Activated T-helper 1 cell treated with anti-CD3 and anti-CD28 coated beads, Interleukin-12 subunit alpha, Interleukin-12 subunit beta, Interleukin-2, Interleukin-4 antibody, amounts not matched to agents 30 ng/mL and 10 ng/mL and 1 ng/mL, durations not matched to agents 14 hours and 24 hours and 36 hours (primary cell): ENCODE measurements at regions not wholly inside any gene's neighbourhood (a gene's known extent, or its start where the extent isn't known, plus 50 kb on each side); places are given as distances from the start of the nearest gene placed in this dataset.
"Not testable (repeated sequence)": the region's sequence is repeated elsewhere in the genome, so short reads cannot be mapped to it uniquely, and the experiment has no call there.

Experiments used
- DNase-seq: peaks from one replicate; pipeline ENCODE4 v3.0.0; 2021; ENCODE audit warnings: low spot score
- H3K27ac Mint-ChIP-seq: one replicate; pipeline ENCODE4 v1.8.0; 2021; ENCODE audit warnings: mild to moderate bottlenecking, mixed read lengths
- H3K27me3 Mint-ChIP-seq: one replicate; pipeline ENCODE4 v1.8.0; 2022; ENCODE audit warnings: mild to moderate bottlenecking, moderate library complexity, mixed read lengths; ENCODE audit not compliant: insufficient read depth
- H3K36me3 Mint-ChIP-seq: one replicate; pipeline ENCODE4 v1.8.0; 2021; ENCODE audit warnings: low read depth, mixed read lengths
- H3K4me1 Mint-ChIP-seq: one replicate; pipeline ENCODE4 v1.8.0; 2021; ENCODE audit warnings: low read depth, mixed read lengths
- H3K4me3 Mint-ChIP-seq: one replicate; pipeline ENCODE4 v1.8.0; 2021; ENCODE audit warnings: mild to moderate bottlenecking, moderate library complexity, mixed read lengths
- H3K9me3 Mint-ChIP-seq: one replicate; pipeline ENCODE4 v1.8.0; 2021; ENCODE audit warnings: mixed read lengths
- intact Hi-C: fragments of 100-400 bp; cut with micrococcal nuclease; formaldehyde crosslinking; loops from one replicate; pipeline ENCODE4 v1.15.1; 2024

DNA sequence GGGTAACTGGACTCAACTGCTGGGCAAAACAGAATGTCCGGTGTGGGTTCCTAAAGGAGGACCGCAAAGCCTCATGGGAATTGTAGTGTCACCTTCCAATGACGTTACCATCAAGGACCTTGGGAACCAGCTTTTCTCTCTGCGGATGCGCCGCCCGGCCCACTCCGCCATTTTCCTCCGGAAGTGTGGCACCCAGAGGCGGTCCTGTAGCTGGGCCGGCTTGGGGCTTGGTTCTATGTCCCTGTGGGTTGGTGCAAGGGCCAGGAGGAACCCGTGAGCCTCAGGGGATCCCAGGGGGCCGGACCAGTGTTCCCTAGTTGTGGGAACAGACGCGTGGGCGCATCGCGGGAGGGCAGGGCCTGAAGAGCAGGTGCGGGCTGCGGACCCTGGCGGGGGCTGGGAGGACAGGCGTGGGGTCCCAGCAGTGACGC is 175.1 kb downstream of the CWH43 start:
- DNase-seq, H3K4me3 Mint-ChIP-seq, intact Hi-C loops, H3K4me1 Mint-ChIP-seq, H3K27ac Mint-ChIP-seq, H3K36me3 Mint-ChIP-seq, H3K27me3 Mint-ChIP-seq: not testable (repeated sequence)
- peaks cover 12% of the 10 kb centered on the region for H3K9me3 Mint-ChIP-seq

DNA sequence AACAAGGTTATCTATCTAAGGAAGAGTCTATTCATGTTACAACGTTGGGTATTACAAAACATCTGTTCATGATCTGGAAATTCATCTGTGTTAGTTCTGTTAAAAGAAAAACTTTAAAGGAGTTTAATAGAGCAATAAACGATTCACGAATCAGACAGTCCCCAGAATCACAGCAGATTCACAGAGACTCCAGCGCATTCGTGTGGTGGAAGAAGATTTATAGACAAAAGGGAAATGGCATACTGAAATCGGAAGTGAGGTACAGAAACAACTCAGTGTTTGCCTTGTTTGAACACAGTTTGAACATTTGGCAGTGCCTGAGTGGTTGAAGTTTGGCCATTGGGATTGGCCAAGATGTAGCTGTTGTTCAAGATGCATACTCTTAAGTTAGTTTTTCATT is 178.8 kb downstream of the CWH43 start:
- H3K9me3 Mint-ChIP-seq, H3K27me3 Mint-ChIP-seq, H3K27ac Mint-ChIP-seq, H3K36me3 Mint-ChIP-seq, DNase-seq, intact Hi-C loops, H3K4me1 Mint-ChIP-seq, H3K4me3 Mint-ChIP-seq: not testable (repeated sequence)

DNA sequence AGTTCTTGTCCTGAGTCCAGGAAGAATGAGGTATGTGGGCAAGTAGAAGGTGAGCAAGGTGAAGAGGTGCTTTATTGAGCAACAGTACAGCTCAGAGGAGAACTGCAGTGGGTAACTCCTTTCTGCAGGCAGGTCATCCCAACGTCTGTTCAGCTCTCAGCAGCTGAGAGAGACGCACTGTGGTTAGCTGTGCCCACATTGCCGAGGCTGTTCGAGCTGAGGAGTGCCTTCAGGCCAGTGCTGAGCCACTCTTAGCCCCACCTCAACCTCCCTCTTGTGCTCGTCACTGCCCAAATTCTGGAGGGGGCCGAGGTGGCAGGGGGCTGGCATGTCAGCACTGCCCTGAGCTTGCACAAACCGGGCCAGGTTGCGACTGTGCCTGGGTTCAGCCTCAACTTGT is 191.8 kb downstream of the CWH43 start:
- H3K36me3 Mint-ChIP-seq, H3K4me1 Mint-ChIP-seq, DNase-seq, H3K9me3 Mint-ChIP-seq, H3K27ac Mint-ChIP-seq, intact Hi-C loops, H3K4me3 Mint-ChIP-seq, H3K27me3 Mint-ChIP-seq: not testable (repeated sequence)

DNA sequence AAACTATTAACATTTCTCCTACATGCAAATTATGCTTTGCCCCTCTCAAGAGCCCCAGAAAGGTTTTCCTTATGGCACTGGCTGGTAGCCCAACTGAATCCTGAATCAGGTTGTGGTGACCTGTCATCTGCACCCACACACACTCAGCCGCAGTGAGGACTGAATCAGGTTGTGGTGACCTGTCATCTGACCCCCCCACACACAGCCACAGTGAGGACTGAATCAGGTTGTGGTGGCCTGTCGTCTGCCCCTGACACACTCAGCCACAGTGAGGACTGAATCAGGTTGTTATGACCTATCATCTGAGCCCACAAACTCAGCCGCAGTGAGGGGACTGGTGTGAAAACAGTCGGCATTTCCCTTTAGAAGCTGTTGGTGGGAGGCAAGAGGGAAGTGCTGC is 195.0 kb downstream of the CWH43 start:
- not testable (repeated sequence) for H3K36me3 Mint-ChIP-seq

DNA sequence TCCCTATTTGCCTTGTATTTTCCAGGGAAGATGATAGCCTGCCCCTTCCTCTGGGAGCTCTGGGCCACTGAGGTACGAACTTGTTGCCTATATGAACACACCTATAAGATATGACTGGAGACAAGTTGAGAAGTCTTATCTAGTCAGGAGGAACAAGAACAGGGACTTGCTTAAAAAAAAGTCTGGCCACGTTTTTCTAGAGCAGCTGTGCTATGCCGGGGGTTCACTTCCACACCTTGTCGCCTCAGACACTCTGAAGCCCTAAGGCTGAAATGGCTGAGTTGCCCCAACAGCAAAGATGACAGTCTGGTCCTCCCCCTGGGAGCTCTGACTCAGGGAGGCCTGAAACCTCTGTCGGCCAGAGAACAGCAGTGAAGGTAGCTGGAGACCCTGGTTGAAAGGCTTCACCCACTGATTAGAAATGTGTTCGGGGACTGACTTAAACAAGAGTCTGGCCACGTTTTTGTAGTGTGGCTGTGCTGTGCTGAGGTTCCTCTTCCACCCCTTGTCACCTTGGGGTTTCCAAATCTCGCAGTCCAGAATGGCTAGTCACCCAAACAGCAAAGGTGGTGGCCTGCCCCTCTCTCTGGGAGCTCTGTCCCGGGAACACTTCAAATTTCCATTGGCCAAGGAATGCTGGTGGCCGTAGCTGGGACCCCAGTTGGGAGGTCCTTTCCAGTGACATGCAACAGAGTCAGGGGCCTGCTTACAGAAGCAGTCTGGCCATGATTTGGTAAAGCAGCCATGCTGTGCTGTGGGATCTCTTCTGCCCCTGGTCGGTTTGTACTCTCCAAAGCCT is 225.5 kb downstream of the CWH43 start:
- intact Hi-C loops, H3K4me1 Mint-ChIP-seq, H3K36me3 Mint-ChIP-seq, H3K27ac Mint-ChIP-seq, H3K27me3 Mint-ChIP-seq, DNase-seq, H3K4me3 Mint-ChIP-seq: not testable (repeated sequence)
- H3K9me3 Mint-ChIP-seq, result peaks cover 36% of the 10 kb centered on the region

More for the DNA sequence above, 195.0 kb downstream of the CWH43 start:
- H3K9me3 Mint-ChIP-seq, H3K4me3 Mint-ChIP-seq, DNase-seq, H3K4me1 Mint-ChIP-seq, intact Hi-C loops, H3K27me3 Mint-ChIP-seq, H3K27ac Mint-ChIP-seq: not testable (repeated sequence)

DNA sequence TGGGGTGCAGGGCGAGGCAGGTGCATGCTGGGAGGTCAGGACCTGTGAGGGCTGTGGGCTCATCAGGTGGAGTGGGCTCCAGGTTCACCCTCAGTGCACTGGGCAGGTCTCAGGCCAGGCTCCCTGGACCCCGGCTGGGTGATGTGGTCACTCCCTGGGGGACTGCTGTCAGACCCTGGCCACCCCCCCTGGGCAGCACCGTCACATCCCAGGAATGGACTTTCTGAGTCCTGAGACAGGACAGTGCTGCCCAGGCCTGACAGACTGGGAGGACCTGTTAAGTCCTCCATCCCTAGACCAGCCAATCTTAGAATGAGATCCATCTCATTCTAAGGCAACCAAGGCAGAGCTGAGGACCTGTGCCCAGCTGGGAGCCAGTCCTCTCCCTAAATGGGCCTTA is 227.2 kb downstream of the CWH43 start:
- H3K9me3 Mint-ChIP-seq, result peaks cover 44% of the 10 kb centered on the region
- H3K27ac Mint-ChIP-seq, intact Hi-C loops: not testable (repeated sequence)

DNA sequence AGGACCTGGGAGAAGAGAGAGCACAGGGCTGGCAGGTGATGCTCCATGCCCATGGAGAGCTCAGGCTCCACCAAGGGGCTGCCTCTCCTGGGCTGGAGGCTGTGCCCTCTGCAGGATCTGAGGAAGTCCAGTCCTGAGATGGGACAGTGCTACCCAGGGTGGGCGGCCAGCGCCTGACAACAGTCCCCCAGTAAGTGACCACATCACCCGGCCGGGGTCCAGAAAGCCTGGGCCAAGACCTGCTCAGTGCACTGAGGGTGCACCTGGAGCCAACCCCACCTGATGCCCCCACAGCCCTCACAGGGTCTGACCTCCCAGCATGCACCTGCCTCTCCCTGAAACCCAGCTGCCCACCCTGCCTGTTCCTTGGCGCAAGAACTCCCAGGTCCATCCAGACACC is 227.7 kb downstream of the CWH43 start:
- H3K27ac Mint-ChIP-seq, intact Hi-C loops, H3K36me3 Mint-ChIP-seq, H3K27me3 Mint-ChIP-seq, H3K4me3 Mint-ChIP-seq, DNase-seq, H3K4me1 Mint-ChIP-seq: not testable (repeated sequence)
- peaks cover 45% of the 10 kb centered on the region for H3K9me3 Mint-ChIP-seq

More for the DNA sequence above, 227.2 kb downstream of the CWH43 start:
- not testable (repeated sequence) for H3K36me3 Mint-ChIP-seq, H3K27me3 Mint-ChIP-seq, DNase-seq, H3K4me3 Mint-ChIP-seq, H3K4me1 Mint-ChIP-seq

DNA sequence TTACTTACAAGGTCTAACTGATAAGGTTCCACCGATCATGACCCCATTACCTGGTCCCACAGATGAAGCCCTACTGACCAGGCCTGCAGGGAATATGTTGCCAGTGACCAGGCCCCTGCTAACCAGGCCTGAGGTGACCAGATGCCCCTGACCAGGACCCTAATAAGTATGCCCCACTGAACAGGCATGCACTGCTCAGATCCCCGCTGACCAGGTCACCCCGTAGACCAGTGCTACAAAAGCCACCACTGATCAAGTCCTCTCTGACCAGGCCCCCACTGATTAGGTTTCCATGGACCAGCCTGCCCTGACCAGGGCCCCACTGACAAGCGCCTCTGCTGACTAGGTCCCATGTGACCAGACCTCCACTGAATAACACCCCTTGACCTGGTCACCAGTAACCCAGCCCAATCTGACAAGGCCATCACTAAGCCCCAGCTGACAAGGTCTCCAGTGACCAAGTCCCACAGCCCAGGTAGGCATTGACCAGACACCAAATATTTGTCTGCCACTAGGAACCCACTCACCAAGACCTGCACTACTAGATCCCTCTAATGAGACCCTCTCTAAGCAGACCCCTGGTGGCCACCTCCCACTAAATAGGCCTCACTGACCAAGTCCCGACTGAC is 228.5 kb downstream of the CWH43 start:
- intact Hi-C loops, H3K27ac Mint-ChIP-seq, H3K4me1 Mint-ChIP-seq, H3K4me3 Mint-ChIP-seq, H3K27me3 Mint-ChIP-seq, H3K36me3 Mint-ChIP-seq, DNase-seq: not testable (repeated sequence)
- peaks cover 53% of the 10 kb centered on the region for H3K9me3 Mint-ChIP-seq

DNA sequence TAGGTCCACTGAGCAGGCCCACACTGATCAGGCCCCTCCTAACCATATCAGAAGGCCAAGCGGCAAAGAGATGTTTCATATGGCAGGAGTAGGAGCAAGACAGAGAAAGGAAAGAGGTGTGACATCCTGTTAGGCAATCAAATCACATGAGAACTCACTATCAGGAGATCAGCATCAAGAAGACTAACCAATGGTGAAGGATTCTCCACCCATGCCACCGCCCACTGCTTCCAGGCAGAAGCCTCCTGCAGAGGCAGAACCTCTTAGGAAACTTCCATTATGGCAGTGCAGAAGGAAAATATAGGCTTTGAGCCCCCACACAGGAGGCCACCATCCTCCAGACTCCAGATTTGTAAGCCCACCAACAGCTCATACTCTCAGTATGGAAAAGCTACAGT is 229.0 kb downstream of the CWH43 start:
- H3K36me3 Mint-ChIP-seq, H3K4me3 Mint-ChIP-seq, H3K27ac Mint-ChIP-seq, H3K27me3 Mint-ChIP-seq, intact Hi-C loops, H3K4me1 Mint-ChIP-seq, DNase-seq: not testable (repeated sequence)
- peaks cover 57% of the 10 kb centered on the region for H3K9me3 Mint-ChIP-seq

DNA sequence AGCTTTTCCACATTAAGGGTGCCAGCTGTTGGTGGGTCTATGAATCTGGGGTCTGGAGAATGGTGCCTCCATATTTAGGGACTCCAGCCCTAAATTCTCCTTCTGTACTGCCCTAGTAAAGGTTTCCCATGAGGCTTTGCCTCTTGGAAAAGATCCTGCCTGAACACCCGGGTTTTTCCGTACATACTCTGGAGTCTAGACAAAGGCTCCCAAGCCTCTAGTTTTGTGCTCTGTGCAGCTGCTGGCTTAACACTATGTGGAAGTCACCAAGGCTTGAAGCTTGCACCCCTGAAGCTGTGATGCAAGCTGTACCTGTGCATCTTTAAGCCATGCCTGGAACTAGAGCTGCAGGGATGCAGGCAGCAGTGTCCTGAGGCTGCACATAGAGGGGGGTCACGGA is 230.5 kb downstream of the CWH43 start:
- H3K4me3 Mint-ChIP-seq, DNase-seq, H3K27me3 Mint-ChIP-seq, H3K36me3 Mint-ChIP-seq, H3K27ac Mint-ChIP-seq, H3K4me1 Mint-ChIP-seq, intact Hi-C loops: not testable (repeated sequence)
- peaks cover 69% of the 10 kb centered on the region for H3K9me3 Mint-ChIP-seq

DNA sequence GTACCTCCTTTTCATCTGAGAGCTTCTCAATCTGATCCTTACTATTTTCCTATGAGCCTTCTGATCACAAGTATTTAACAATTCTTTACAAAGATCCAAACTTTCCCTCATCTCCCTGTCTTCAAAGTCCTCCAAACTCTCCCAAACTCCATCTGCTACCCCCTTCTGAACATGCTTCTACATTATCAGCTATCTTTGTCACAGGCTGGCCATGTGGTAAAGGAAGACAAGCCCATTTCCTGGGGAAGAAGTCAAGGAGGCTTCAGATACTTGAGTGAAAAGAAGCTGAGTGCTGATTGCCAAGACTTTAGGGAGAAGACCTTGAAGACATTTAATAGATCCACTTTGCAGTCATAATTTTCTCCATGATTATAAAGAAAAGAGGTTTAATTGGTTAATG is 231.4 kb downstream of the CWH43 start:
- H3K27ac Mint-ChIP-seq, result no peak overlapping the region
- no peaks in the 10 kb centered on the region for H3K27me3 Mint-ChIP-seq

DNA sequence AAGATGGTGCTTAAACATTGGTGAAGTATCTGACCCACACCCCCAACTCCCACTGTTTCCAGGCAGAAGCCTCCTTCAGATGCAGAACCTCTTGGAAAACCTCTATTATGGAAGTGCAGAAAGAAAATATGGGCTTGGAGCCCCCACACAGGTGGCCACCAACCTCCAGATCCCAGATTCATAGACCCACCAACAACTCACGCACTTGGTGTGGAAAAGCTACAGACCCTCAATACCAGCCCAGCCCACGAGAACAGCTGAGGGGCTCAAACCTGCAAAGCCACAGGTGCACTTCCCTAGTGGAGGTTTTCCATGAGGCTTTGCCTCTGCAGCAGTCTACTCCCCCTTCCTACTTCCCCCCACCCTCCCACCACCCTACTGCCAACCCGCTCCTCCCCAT is 232.0 kb downstream of the CWH43 start:
- DNase-seq, H3K36me3 Mint-ChIP-seq, H3K4me3 Mint-ChIP-seq, H3K27ac Mint-ChIP-seq, H3K27me3 Mint-ChIP-seq, H3K4me1 Mint-ChIP-seq, intact Hi-C loops: not testable (repeated sequence)
- H3K9me3 Mint-ChIP-seq, result peaks cover 74% of the 10 kb centered on the region

More for the DNA sequence above, 231.4 kb downstream of the CWH43 start:
- Mint-ChIP-seq H3K4me3 (no peak overlapping the region), H3K36me3 (no peaks in the 10 kb centered on the region), H3K9me3 (peaks cover 71% of the 10 kb centered on the region), H3K4me1 (no peaks in the 10 kb centered on the region)
- DNase-seq, result no peak
- intact Hi-C loops, result no loop called here

DNA sequence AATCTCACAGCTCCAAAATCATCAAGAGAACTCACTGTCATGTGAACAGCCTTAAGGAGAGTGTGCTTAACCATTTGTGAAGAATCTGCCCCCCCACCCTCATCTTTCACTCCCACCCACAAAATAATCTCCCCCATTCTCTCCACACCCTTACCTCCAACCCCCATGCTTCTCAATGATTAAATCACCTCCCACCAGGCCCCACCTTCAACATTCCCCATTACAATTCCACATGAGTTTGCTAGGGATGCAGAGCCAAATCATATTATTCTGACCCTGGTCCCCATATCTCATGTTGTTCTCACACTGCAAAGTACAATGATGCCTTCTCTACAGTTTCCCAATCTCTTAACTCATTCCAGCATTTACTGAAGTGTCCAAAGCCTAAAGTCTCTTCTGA is 232.9 kb downstream of the CWH43 start:
- H3K27me3 Mint-ChIP-seq, H3K4me1 Mint-ChIP-seq, H3K27ac Mint-ChIP-seq, intact Hi-C loops, H3K36me3 Mint-ChIP-seq, DNase-seq, H3K4me3 Mint-ChIP-seq: not testable (repeated sequence)
- H3K9me3 Mint-ChIP-seq, result peaks cover 74% of the 10 kb centered on the region
